NCI-H1105 (cell line): ENCODE measurements at regions not wholly inside any gene's neighbourhood (a gene's known extent, or its start where the extent isn't known, plus 50 kb on each side); places are given as distances from the start of the nearest gene placed in this dataset.
A peak's percentile ranks its signal among the peaks of the same experiment; 100 is the strongest.
"Not testable (repeated sequence)": the region's sequence is repeated elsewhere in the genome, so short reads cannot be mapped to it uniquely, and the experiment has no call there.

Experiments used
- DNase-seq: peaks from one replicate; lab custom pipeline; 2025; lab: John Stamatoyannopoulos, UW

- DNase-seq = peak; percentile 89
Observed at GRCh38 chr6:115270953-115271352, 789.7 kb downstream of the FRK start.

GRCh38 chr6:115241373-115241772 lies 819.3 kb downstream of the FRK start:
- no peak for DNase-seq

- no peak for DNase-seq
Observed at GRCh38 chr6:115221198-115221597, 839.5 kb downstream of the FRK start.

DNA sequence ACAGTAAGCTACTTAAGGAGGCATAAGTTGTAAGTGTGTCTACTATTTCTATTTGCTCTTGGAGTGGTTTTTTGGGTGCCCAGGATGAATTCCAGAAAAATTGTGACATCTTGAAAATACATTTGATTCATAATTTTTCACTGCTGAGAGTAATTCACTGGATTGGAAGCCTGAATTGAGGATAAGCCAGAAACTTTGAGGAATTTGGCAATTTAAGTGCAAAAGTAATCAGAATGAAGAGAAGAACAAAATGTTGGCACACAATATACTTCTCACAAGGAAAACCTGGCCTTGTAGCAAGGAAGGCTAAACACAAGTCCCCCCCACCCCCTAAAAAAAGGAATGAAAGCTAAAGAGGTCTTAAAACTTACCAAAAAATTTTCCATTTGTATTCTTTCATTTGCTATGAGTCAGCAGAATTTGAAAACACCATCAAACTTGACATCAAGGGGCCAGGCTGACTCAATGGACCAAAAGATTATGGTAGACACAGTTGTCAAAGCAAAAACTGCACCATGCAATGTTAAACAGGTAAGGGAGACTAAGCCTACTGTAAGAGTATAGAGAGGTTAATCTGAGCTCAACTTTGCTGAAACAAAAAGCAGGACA lies 840.0 kb downstream of the FRK start:
- no peak for DNase-seq

GRCh38 chr6:115219645-115220044 lies 841.0 kb downstream of the FRK start:
- DNase-seq = no peak

- no peak for DNase-seq
Observed at GRCh38 chr6:115216835-115217234, 843.9 kb downstream of the FRK start.

DNA sequence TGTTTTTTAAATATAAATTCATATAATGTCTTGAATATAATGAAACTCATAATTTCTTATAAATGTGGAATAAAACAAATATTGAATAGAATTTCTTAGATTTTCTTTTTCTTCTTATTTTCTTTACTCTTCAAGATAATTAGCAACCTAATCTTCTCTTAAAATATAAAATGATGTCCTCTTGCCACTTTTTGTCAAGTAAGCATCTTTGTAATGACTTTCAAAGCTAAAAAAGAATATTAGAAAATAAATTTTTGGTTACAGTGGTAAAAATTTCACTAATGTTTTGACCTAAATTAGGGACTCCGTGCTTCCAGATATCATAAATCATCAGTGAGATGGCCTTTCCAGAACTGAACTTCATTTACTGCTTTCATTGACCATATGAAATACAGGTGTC lies 846.4 kb downstream of the FRK start:
- no peak for DNase-seq

GRCh38 chr6:115203381-115203780 lies 857.3 kb downstream of the FRK start:
- no peak for DNase-seq

GRCh38 chr6:115194981-115195638 lies 852.3 kb upstream of the HS3ST5 start:
- no peak for DNase-seq

GRCh38 chr6:115191989-115192388 lies 849.2 kb upstream of the HS3ST5 start:
- DNase-seq = no peak

GRCh38 chr6:115190534-115190933 lies 847.7 kb upstream of the HS3ST5 start:
- DNase-seq = no peak

GRCh38 chr6:115175456-115175855 lies 832.6 kb upstream of the HS3ST5 start:
- DNase-seq = not testable (repeated sequence)

DNA sequence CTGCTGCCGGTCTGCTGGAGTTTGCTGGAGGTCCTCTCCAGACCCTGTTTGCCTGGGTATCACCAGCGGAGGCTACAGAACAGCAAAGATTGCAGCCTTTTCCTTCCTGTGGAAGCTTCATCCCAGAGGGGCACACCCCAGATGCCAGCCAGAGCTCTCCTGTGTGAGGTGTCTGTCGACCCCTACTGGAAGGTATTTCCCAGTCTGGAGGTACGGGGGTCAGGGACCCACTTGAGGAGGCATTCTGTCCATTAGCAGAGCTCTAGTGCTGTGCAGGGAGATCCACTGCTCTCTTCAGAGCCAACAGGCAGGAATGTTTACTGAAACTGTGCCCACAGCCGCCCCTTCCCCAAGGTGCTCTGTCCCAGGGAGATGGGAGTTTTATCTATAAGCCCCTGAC lies 823.1 kb upstream of the HS3ST5 start:
- DNase-seq = not testable (repeated sequence)

- no peak for DNase-seq
Observed at GRCh38 chr6:115159733-115160132, 816.9 kb upstream of the HS3ST5 start.

DNA sequence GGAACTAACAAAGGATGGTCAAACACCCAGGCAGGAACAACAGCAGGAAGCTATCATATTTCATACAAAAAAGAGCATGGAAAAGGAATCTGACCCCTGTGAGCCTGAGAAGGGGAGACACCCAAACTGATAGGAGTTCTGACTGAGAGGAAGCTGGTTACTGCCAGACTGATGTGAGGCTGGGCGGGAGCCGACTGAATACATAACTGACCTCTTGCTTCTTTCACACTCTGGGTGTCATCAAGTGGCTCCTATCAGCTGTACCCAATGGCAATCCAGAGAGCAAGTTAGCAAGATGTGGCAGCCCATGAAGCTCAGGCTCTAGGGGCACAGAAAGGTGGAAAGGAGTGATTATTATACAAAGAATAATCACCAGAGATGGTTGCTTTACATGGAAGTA lies 795.1 kb upstream of the HS3ST5 start:
- DNase-seq = no peak

- no peak for DNase-seq
Observed at GRCh38 chr6:115133790-115134189, 791.0 kb upstream of the HS3ST5 start.

DNA sequence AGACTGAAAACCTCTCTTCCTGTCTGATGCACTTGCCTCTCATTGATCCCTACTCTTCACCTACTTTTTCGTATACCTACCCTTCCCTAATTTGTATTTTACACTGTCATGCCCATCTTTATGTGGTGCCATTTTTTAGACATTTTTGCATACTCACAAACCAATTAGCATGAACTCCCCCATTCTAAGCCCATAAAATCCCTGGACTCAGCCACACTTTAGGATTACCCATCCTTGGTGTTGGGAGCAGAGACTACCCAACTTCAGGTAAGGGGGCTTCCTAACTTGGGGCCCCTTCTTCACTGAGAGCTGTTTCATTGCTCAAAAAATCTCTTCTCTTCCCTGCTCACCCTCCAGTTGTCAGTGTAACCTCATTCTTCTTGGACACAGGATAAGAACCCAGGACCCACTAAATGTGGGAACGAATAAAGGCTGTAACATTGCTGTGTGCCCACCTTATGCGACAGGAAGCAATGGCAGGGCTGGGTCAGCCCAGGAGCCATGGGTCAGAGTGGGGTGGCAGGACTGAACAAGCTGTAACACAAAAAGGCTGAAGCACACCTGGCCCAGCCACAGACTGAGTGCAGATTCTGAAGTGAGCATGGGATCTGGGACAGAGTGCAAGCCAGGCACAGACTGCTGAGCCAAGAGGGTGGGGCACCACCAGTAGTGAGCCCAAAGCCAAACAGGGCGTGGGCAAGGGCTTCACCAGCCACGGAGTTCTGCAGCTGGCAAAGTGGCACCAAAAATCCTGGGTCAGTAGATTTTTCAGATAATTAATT lies 789.1 kb upstream of the HS3ST5 start:
- no peak for DNase-seq

- not testable (repeated sequence) for DNase-seq
Observed at GRCh38 chr6:115121513-115121912, 778.7 kb upstream of the HS3ST5 start.

- DNase-seq = no peak
Observed at GRCh38 chr6:115120391-115120790, 777.6 kb upstream of the HS3ST5 start.

- no peak for DNase-seq
Observed at GRCh38 chr6:115091461-115091860, 748.6 kb upstream of the HS3ST5 start.

- DNase-seq = no peak
Observed at GRCh38 chr6:115078555-115078954, 735.7 kb upstream of the HS3ST5 start.

DNA sequence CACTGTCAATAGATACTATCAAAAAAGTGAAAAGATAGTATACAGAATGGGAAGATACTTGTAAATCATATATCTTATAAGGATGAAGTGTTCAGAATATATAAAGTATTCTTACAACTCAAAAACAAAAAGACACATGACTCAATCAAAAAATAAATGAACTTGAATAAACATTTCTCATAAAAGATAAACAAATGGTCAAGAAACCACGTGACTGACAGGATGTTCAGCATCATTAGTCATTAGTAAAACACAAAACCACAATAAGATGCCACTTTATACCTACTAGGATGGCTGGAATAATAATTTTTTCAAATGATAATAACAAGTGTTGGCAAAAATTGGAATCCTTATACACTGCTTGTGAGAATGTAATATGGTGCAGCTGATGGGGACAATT lies 729.1 kb upstream of the HS3ST5 start:
- no peak for DNase-seq
